Gastroesophageal sphincter (tissue), 3 donors: ENCODE measurements at regions not wholly inside any gene's neighbourhood (a gene's known extent, or its start where the extent isn't known, plus 50 kb on each side); places are given as distances from the start of the nearest gene placed in this dataset.
"Not testable (repeated sequence)": the region's sequence is repeated elsewhere in the genome, so short reads cannot be mapped to it uniquely, and the experiment has no call there.

Experiments
- POLR2A ChIP-seq, 2 donors: fragments of 450-650 bp; IDR thresholded peaks; one replicate each; pipeline ENCODE4 v1.6.1; 2017; ENCODE audit warnings: antibody characterized with exemption in 2 of 2, mild to moderate bottlenecking in 2 of 2, moderate library complexity in 1 of 2
- TF ChIP-seq, protein P1 (sequence below), 4 experiments: fragments of 200-600 bp in 2 of 4; fragments of 450-650 bp in 2 of 4; sonication (generic) in 1 of 4; IDR thresholded peaks; one replicate each; pipeline ENCODE4 v1.5.1; 2017 to 2019; ENCODE audit warnings: antibody characterized with exemption in 4 of 4, mild to moderate bottlenecking in 2 of 4, moderate library complexity in 2 of 4

DNA sequence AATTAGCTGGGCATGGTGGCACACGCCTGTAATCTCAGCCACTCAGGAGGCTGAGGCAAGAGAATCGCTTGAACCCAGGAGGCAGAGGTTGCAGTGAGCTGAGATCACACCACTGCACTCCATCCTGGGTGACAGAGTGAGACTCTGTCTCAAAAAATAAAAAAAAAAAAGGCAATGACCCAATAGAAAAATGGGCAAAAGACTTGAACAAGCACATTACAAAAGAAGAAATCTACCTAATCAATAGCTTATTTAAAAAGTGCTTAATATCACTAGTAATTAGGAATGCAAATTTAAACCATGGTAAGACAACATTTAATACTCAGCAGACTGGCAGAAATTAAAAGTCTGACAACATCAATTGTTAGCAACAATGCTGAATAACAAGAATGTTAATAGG is 163.6 kb upstream of the C11orf58 start:
- TF ChIP-seq, protein P1, sequence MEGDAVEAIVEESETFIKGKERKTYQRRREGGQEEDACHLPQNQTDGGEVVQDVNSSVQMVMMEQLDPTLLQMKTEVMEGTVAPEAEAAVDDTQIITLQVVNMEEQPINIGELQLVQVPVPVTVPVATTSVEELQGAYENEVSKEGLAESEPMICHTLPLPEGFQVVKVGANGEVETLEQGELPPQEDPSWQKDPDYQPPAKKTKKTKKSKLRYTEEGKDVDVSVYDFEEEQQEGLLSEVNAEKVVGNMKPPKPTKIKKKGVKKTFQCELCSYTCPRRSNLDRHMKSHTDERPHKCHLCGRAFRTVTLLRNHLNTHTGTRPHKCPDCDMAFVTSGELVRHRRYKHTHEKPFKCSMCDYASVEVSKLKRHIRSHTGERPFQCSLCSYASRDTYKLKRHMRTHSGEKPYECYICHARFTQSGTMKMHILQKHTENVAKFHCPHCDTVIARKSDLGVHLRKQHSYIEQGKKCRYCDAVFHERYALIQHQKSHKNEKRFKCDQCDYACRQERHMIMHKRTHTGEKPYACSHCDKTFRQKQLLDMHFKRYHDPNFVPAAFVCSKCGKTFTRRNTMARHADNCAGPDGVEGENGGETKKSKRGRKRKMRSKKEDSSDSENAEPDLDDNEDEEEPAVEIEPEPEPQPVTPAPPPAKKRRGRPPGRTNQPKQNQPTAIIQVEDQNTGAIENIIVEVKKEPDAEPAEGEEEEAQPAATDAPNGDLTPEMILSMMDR (IDR thresholded peaks at IDR 0.05): not testable (repeated sequence)
- not testable (repeated sequence) for TF ChIP-seq POLR2A (IDR thresholded peaks at IDR 0.05)
